NCI-H1436 treated with DMSO at 0.1 percent for 48 hours (cell line): ENCODE measurements at regions not wholly inside any gene's neighbourhood (a gene's known extent, or its start where the extent isn't known, plus 50 kb on each side); places are given as distances from the start of the nearest gene placed in this dataset.
"Not testable (repeated sequence)": the region's sequence is repeated elsewhere in the genome, so short reads cannot be mapped to it uniquely, and the experiment has no call there.

Experiments
- DNase-seq: peaks from one replicate; lab custom pipeline; 2025; lab: John Stamatoyannopoulos, UW

- DNase-seq = no peak
These were observed 505.3 kb upstream of the JAG1 start for GRCh38 chr20:11178946-11179654.

DNA sequence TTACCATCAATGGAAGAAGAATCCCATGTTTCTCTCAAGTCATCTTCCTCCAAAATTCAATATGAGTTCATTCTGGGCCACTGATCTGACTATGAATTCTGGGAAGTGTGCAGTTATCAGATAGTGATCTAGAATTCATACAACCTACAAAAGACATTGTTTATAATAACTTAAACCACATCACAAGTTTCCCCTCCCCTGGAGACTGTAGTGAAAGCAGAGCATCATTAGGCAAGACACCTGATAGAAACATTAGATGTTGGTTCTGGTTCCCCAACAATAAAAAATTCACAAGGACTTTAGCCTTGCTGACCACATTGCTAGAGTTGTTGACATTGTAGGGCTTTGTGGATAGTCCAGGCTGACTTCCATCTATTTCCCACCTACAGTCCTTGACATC lies 506.4 kb upstream of the JAG1 start:
- no peak for DNase-seq

- not testable (repeated sequence) for DNase-seq
These were observed 507.3 kb upstream of the JAG1 start for GRCh38 chr20:11181129-11181528.

DNA sequence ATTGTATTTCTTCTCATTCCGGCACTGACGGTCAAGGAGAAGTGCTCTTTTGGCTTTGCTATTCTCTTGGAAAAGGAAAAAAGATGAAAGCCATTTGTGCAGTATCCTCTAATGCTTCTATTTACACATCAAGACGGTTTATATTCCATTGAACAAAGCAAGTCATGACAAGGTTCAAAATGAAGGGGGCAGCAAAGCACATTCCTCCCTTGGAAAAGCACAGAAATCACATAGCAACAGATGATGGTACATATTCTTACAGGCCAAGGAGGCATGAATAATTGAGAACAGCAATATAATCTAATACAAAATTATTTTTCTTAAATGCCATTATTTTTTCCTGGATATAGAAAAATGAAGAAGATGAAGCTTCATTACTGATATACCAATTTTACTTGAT lies 508.2 kb upstream of the JAG1 start:
- no peak for DNase-seq

DNA sequence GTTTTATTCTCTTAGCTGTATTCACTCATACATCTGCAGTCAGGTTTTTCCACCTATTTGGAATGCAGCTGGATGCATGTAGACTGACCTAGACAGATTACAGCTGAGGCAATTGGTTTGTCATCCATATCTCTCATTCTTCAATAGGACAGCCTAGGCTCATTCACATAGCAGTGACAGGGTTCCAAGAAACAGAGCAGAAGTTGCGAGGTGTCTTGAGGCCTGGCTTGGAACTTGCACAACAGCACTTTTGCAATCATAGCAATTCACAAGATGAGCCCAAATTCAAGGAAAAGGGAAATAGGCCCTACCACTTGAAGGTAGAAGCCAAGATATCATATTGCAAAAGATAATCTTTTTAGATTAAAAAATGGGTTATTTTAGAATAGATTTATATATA lies 508.9 kb upstream of the JAG1 start:
- DNase-seq = no peak

DNA sequence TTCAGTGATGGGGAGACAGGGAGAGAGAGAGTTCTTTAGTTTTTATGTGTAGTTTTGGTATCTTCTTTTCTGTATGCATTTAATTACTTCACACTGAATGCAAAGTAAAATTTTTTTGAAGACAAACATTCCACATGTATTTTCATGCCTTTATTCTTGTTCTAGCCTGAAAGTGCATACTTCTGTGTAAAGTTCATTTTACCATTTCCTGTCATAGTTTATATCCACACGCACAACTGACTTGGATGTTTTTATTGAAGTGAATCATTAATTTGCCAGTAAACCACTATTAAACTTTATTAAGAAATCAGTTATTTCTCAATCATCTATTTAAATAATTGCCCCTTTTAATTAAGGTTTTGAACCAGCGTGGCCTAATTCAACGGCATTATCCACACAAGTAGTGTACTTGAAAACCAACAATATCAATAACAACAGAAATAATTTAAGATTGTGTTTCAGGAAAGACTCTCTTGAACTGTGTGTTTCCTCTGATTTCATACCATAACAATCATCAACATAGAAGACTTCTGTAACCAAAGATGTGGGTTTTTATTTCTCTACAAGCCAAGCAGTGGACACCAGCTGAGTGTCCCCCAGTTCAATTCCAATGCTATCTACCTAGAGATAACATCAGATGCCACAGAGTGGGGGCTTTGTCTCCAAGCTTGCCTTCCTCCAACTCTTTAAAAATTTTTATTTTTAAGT lies 512.7 kb upstream of the JAG1 start:
- no peak for DNase-seq

- no peak for DNase-seq
These were observed 515.2 kb upstream of the JAG1 start for GRCh38 chr20:11188843-11189603.

DNA sequence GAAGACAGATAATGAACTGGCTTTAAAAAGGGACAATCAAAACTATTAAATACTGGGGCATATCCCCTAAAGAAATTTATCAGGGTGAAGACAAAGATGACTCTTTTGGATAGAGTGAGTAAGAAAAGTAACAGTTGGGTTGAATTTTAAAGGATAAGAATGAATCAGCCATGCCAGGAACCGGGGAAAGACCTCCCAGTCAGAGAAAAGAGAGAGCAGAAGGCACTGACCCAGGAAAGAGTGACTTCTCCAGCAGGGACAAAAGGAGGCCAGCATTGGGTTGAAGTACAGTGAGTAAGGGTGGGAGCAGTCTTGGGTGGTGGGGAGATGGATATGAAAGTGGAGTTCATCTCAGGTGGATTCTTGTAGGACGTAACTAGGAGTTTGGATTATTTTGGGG lies 516.9 kb upstream of the JAG1 start:
- DNase-seq = no peak

DNA sequence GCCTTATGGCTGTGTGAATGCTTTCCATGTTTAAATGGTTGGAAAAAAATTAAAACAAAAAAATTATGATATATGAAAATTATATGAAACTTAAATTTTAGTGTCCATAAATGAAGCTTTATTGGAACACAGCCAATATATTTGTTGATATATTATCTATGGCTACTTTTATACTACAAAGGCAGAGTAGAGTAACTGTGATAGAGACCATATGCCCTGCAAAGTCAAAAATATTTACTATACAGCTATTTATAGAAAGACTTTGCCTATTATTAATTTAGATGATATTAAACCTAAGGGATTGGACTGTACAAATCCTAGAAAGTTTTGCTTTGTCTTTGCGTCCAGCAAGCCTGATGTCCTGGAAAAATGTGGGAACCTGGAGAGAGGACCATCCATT lies 518.3 kb upstream of the JAG1 start:
- no peak for DNase-seq

GRCh38 chr20:11193241-11193640 lies 519.4 kb upstream of the JAG1 start:
- DNase-seq = no peak

DNA sequence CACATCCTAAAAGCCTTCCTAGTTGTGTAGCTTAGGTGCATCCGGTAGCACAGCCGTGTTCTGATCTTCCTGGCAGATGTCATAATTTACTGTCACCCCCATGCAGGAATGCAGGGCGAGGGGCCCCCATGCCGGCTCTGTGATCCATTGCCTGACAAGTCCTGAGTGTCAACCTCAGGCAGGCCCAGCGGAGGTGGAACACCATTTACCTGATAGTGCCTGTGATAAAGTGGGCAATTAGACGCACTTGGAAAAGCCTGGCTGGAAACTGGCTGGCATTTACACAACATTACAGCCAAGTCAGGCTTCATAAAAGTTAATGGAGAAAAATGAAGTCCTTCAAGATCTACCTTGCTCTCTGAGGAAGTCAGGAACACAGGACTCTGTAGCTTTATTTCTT lies 521.4 kb upstream of the JAG1 start:
- DNase-seq = no peak

GRCh38 chr20:11195899-11196558 lies 522.2 kb upstream of the JAG1 start:
- no peak for DNase-seq

DNA sequence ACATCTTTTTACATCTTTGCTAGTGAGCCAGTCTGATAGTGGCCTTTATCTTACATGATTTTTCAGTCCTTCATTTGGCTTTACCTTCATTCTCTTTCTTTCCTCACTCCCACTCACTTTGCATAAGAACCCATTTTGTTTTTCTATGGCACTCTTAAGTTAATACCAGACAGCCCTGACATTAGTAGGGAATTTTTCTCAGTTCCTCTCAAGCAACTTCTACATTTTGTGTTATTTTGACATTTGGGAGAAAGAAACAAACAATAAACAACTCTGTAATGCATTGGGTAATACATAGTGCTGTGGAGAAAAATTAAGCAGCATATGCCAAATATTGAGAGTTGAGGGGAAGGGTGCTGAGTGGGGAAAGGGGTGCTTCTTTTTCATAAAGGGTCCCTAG lies 524.1 kb upstream of the JAG1 start:
- DNase-seq = no peak

- DNase-seq = no peak
These were observed 526.6 kb upstream of the JAG1 start for GRCh38 chr20:11200423-11200822.

DNA sequence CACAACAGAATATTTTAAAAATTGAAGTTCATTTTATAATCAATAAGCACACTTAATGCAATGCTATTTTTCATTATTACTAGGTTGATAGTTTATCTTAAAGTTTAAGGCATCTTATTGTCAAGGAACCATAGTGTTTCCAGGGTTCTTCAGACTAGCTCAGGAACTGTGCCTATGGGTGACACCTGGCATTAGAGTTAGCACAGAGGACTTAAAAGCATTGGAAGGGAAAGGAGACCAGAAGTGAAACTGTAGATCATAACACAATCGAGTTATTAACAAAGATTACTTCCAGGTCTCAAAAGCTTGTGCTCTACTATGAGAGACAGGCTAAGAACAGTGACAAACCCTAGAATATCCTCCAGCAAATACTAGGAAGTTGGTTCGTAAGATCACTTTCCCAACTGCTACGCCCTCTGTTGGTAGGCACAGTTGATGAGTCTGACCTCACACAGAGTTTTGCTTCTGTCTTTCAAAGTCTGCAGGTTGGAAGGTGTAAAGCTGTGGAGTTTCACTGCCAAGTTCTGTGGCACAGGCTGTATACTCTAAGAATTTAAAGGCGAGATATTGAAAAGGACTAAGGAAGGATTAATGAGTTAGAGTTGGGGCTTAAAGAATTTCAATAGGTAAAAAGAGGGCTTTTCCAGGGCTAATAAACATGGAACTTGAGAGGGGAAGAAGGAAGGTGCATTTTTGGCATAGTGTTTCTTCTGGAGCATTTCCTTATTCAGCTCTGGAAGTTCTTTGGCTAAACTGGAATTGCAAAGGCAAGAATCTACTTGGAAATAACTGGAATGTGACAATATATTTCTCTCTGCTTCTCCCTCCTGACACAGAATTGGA lies 531.3 kb upstream of the JAG1 start:
- no peak for DNase-seq

- no peak for DNase-seq
These were observed 532.1 kb upstream of the JAG1 start for GRCh38 chr20:11205769-11206362.

DNA sequence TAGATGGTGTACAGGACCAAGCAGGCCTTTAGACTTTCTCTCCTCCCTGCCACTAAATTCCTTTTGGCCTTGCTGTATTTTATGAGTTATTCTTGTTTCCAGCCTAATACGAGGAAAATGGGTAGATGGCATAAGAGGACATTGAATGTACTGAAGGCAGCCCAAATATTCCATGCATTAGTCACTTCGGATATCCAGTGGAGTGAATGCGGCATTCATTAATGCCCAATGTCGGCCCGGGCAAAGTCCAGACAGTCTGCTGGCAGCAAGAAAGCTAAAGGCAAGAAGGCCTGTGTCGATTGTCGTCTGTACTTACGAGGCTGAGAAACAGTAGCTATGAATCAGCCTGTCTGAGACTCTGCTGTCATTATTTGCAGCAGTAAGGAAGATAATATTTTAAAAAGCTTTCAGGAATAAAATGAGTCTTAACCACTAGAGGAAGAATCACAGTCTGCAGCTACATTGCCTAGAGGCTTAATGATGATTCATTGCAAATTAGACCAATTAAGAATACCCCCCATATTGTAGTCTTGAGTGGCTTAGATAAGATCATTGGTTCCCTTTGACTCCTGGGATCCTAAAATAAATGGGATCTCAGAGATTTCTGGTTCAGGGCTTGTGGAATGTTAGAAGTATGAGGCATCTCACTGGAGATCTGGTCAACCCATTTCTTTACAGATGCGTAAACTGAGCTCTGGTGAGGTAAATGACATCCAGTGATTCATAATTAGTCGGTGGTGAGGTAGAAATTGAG lies 534.1 kb upstream of the JAG1 start:
- DNase-seq = no peak

GRCh38 chr20:11210611-11211010 lies 536.8 kb upstream of the JAG1 start:
- DNase-seq = no peak

DNA sequence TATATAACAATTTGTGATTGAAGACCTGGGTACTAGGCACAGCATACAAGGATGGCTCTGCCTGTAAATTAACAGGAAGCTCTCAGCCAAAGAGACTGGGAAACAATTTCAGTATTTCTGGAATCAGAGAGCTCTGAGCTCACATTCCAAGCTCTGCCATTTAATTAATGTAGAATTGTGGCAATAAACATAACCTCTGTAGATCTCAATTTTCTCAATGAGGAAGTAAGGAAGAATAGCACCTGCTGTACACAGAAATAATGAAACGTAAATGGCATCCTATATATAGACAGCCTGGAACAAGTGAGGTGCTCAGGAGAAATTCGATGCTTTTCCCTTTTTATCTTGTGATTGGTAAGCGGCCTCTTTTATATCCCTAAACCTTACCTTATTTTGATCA lies 538.5 kb upstream of the JAG1 start:
- no peak for DNase-seq

GRCh38 chr20:11212902-11213301 lies 539.1 kb upstream of the JAG1 start:
- no peak for DNase-seq
